ENCODE measurements at regions not wholly inside any gene's neighbourhood (a gene's known extent, or its start where the extent isn't known, plus 50 kb on each side); places are given as distances from the start of the nearest gene placed in this dataset.
A peak's percentile ranks its signal among the peaks of the same experiment; 100 is the strongest.

DNA sequence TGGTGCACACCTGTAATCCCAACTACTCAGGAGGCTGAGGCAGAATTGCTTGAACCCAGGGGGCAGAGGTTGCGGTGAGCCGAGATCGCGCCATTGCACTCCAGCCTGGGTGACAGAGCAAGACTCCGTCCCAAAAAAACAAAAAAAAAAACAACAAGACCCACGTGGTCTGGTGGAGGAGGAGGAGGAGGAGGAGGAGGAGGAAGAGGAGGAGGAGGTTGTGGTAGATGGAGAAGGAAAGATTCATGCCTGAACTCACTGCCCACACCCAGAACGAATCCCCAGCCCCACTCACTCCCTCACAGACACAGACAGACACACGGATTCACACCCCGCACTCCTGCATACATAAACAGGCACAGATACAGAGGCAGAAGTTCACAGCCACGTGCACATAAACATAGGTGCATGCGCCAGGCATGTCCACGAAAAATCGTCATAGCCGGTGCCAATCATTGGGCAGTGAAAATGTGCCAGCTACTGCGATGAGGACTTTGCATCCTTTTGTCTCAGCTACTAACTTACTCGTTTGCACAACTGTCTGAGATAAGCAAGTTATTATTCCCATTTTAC, 138.5 kb downstream of the WSCD1 start:
- DNase-seq: no peak

DNA sequence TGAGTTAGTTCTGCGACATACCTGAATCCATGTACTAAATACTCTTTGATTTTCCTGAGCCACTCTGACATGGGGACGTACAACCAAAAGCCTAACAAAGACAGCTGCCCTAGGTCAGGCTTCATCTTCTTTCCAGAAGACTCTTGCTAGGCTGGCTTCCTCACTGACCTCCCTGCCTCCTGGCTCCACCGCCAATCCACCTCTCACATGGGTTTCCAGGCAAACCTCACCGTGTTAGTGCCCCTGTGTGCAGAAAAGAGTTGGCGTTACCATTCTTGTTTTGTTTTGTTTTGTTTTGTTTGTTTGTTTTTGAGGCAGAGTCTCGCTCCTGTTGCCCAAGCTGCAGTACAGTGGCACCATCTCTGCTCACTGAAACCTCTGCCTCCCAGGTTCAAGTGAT, 135.3 kb downstream of the WSCD1 start:
- no peak for DNase-seq

DNA sequence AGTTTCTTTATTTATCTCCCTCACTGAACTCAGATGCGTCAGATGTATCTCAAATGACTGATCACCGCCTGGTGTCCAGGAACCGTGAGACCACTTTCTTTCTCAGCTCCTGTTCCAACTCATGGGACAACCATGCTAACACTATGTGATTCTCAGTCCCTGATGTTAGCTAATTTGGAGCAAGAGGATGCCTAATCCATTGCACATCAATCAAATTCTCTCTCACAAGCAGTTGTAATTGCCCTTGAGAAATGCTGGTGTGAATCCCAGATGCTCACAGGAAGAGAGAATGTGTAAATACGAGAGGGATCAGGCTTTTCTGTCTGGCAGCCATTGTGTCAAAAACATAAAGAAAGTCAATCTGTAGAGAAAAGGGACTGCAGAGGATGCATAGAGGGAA, 134.9 kb downstream of the WSCD1 start:
- DNase-seq: no peak

DNA sequence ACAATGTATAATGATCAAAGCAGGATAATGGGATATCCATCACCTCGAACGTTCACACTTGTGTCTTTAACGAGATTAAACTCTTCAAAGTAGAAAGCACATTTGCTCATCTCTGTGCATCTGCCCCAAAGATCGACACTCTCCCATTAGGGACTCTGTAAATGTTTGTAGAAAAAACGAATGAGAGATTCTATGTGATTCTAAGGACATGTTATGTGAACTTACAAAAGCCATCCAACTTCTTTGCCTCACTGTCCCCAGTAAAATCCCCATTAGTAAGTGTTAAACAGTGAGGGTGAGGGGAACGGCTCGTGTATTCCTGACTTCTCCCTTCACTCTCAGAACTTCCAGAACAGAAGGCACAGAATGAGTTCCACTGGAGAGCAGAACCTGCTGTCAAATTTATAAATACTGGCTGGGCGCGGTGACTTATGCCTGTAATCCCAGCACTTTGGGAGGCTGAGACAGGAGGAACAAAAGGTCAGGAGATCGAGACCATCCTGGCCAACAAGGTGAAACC, 134.1 kb downstream of the WSCD1 start:
- DNase-seq: no peak

DNA sequence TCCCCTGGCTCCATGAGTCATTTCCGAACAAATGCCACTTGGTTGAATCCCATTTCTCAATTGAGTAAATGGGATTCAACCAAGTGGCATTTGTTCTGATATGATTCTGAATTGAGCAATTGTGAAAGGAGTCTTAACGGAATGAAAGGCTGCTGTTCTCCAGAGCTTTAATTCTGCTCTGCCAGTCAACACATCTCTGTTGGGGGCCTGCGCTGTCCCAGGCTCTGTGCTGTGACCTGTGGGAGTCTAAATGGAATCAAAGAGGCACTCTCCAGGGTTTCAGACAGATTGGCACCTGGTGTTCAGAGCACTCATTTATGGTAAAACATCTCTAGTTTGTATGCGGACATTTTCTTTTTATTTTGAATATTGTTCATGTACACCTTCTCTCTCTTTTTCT, 126.2 kb downstream of the WSCD1 start:
- no peak for DNase-seq

DNA sequence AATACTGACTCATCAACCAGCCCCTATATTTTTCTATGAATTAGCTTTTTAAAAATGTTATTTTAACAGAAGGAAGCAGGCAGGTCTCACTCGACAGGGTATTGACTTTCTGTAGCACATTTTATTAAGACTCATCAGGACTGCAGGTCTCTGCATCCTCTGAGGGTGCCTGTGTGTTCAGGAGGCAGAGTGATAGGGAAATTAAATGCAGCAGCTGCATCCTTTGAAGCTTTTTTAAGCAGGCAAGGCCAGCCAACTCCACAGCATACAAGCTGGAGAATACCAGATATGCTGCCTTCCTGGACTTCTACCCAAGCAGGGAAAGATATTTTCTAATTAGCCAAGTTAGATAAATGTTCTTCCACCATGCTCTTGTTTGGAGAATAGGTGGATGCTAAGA, 124.9 kb downstream of the WSCD1 start:
- DNase-seq: no peak

DNA sequence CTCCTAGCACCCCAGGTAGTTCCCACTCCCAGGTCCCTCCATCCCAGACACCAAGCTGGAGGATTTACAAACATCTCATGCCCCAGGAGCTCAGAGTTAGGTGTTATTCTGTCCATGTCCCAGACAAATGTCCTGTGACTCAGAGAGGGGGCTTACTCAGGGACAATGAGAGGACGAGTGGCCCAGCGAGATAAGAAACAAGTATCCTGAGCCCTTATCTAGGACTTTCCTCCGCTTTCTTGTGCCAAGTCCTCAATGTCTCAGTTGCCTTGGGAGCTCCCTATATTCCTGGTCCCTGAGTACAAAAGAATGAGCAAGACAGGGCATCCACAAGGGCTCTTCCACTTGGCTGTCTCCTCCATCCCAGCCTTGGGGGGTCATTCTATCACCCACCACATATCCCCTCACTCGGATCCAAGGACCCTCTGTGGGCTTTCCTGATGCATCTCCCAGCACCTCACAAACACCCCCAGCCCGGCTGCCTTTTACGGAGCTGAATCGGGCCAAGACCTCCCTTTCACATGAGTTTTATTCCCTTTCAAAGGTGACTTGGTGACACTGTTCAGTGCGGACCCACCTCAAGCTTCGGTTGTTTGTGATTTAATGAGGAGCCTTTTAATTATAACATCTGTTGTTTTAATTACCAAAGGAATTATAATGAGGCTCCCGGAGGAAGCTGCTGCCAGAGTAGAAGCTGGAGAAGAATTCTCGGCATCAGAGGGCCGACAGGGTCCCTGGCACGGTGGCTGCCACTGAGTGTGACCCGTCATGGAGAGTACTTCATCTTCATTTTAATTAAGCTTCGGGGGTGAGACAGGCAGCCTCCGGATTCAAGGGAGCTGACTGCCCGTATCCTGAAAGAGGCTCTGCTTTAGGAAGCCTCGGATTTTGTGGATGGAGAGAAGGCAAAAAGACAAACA, 121.5 kb downstream of the WSCD1 start:
- no peak for DNase-seq

DNA sequence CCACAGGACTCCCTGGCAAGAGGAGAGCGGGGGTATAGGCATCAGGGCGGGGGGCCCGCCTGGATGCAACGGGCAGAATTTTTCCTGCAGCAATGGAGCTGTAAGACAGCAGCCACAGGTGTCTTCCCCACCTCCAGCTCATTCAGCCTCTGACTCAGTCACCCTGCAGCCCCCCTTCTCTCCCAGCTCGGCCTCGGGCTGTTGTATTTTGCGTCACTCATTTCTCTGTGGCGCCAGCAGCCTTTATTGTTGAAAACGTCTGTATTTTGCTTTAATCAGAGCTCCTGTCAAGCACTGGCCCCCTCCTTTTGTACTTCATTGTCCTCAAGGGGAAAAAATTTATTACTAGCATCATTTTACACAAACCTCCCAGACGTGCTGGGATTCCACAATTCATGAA, 117.7 kb downstream of the WSCD1 start:
- no peak for DNase-seq

DNA sequence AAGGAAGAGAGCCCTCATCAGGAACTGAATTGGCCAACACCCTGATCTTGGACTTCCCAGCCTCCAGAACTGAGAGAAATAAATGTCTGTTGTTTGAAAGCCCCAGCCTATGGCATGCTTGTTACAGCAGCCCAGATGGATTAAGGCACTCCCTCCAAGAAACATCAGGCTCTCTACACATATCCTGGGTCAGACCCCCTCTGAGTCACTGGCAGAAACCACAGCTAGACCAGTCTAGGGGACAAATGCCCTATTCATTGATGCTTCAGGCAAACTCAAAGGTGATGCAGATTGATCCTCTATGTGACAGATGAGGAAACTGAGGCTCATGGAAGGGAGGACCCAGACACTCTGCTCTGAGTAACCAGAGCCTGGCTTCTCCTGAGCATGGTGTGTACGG, 116.8 kb downstream of the WSCD1 start:
- no peak for DNase-seq

DNA sequence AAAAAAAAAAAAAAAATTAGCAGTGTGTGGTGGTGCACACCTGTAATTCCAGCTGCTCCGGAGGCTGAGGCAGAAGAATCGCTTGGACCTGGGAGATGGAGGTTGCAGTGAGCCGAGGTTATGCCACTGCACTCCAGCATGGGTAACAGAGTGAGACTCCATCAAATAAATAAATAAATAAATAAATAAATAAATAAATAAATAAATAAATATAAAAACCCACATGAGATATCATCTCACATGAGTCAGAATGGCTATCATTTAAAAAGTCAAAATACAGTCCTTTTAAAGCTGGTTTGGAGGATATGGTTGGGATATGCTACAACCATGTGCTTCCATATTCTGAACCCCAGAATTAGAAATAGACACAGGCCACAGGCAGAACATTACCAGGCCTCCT, 114.3 kb downstream of the WSCD1 start:
- no peak for DNase-seq

DNA sequence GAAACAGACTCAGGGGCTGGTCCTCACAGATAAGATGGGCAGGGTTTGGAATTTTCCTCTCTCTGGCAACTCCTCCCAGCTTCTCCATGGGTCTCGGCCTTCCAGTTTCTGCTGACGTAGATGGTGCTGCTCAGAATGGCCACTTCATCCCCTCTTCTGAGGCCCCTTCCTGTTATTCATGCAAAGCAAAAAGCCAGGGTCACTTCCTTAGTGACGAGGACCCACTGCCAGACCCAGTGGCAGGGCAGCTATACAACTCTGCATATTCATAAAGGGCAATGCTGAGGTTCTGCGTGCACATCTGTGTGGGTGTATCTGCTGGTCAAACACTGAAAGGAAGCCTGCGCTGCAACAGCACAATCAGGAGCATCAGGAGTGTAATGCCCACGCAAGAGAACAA, 108.8 kb downstream of the WSCD1 start:
- DNase-seq: no peak

DNA sequence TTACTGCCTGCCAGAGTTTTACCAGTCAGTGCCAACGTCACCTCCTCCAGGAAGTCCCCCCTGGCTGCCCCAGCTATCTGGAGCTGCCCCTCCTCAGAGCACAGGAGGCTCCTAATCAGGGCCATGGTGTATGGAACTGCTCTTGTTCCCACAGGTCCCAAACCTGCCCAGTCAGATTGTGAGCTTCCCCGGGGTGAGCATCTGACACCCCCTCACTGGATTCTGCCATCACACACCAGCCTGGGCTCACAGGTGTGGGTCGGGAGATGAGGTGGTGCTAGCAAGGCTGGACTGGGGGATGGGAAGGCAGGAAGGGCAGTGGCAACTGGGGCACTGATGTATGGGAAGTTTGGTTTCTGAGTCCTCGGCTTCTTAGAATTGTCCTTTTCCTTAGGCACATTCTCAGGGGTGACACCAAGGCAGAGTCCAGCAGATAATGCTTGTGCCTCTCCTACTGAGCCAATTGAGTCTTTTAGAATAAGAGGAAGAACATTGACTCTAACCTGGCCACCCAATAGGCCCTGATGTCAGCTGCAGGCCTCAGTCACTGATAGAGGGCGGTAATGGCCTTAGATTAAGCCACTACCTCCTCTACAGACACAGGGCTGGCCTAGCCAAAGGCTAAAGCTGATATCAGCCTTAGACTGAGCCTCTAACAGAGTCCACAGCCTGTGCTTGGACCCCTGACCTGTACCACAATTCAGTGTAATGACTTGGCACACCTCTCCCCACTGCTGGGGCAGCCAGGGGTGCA, 107.9 kb downstream of the WSCD1 start:
- peak; percentile 5 for DNase-seq
